GM23338 (cell line): ENCODE measurements at regions not wholly inside any gene's neighbourhood (a gene's known extent, or its start where the extent isn't known, plus 50 kb on each side); places are given as distances from the start of the nearest gene placed in this dataset.

Experiments used
- ATAC-seq: fragments of 200-7000 bp; cut with Tn5 transposase; 3 replicates; pipeline ENCODE4 v1.9.1; 2020
- DNase-seq: peaks from one replicate; pipeline ENCODE4 v3.0.0-alpha.2; 2015; ENCODE audit warnings: low spot score
- H2AFZ ChIP-seq: fragments of 200-600 bp; sonication (generic); 2 replicates; pipeline ENCODE4 v1.8.0; 2016; ENCODE audit warnings: antibody characterized with exemption, mild to moderate bottlenecking, moderate library complexity
- H3F3A ChIP-seq: fragments of 200-600 bp; sonication (generic); replicated peaks from 2 replicates; pipeline ENCODE4 v1.8.0; 2017; ENCODE audit warnings: antibody characterized with exemption, mixed run types, low read depth
- H3K27ac ChIP-seq: fragments of 200-600 bp; sonication (generic); 2 replicates; pipeline ENCODE4 v1.6.1; 2016; ENCODE audit warnings: low read depth
- H3K27me3 ChIP-seq: fragments of 200-600 bp; sonication (generic); 2 replicates; pipeline ENCODE4 v1.8.0; 2016; ENCODE audit warnings: mild to moderate bottlenecking, mixed run types, moderate library complexity; ENCODE audit not compliant: insufficient read depth
- H3K36me3 ChIP-seq: fragments of 200-600 bp; sonication (generic); 2 replicates; pipeline ENCODE4 v1.8.0; 2016; ENCODE audit warnings: mild to moderate bottlenecking; ENCODE audit not compliant: insufficient read depth
- H3K4me1 ChIP-seq: fragments of 200-600 bp; sonication (generic); 2 replicates; pipeline ENCODE4 v1.8.0; 2016; ENCODE audit warnings: mild to moderate bottlenecking, moderate library complexity; ENCODE audit not compliant: insufficient read depth
- H3K4me2 ChIP-seq: fragments of 200-600 bp; sonication (generic); 2 replicates; pipeline ENCODE4 v1.7.1; 2017; ENCODE audit warnings: mixed run types
- H3K4me3 ChIP-seq: fragments of 200-600 bp; sonication (generic); 2 replicates; pipeline ENCODE4 v1.6.1; 2016; ENCODE audit warnings: mixed run types
- H3K79me2 ChIP-seq: fragments of 200-600 bp; sonication (generic); replicated peaks from 2 replicates; pipeline ENCODE4 v1.8.0; 2017; ENCODE audit warnings: mild to moderate bottlenecking; ENCODE audit not compliant: insufficient read depth
- H3K9me2 ChIP-seq: fragments of 200-600 bp; sonication (generic); 2 replicates; pipeline ENCODE4 v1.8.0; 2017; ENCODE audit not compliant: insufficient read depth
- H4K20me1 ChIP-seq: fragments of 200-600 bp; sonication (generic); replicated peaks from 2 replicates; pipeline ENCODE4 v1.8.0; 2017; ENCODE audit warnings: mild to moderate bottlenecking; ENCODE audit not compliant: insufficient read depth
- H3K27ac Mint-ChIP-seq: 2 replicates; pipeline ENCODE4 v1.8.0; 2020; ENCODE audit warnings: inconsistent platforms, mild to moderate bottlenecking, moderate library complexity, mixed read lengths
- H3K27me3 Mint-ChIP-seq: 3 replicates; pipeline ENCODE4 v1.8.0; 2022; ENCODE audit warnings: low read depth, mild to moderate bottlenecking, moderate library complexity, mixed read lengths, inconsistent platforms; ENCODE audit not compliant: insufficient read depth, poor library complexity
- H3K36me3 Mint-ChIP-seq: 3 replicates; pipeline ENCODE4 v1.8.0; 2021; ENCODE audit warnings: low read depth, mild to moderate bottlenecking, inconsistent platforms, moderate library complexity, mixed read lengths
- H3K4me1 Mint-ChIP-seq: 3 replicates; pipeline ENCODE4 v1.8.0; 2020; ENCODE audit warnings: mild to moderate bottlenecking, inconsistent platforms, mixed read lengths
- H3K4me3 Mint-ChIP-seq: 3 replicates; pipeline ENCODE4 v1.8.0; 2021; ENCODE audit warnings: moderate library complexity, mild to moderate bottlenecking, inconsistent platforms, mixed read lengths
- H3K9me3 Mint-ChIP-seq: 3 replicates; pipeline ENCODE4 v1.8.0; 2020; ENCODE audit warnings: moderate library complexity, mild to moderate bottlenecking, inconsistent platforms, mixed read lengths
- CREB1 ChIP-seq: fragments of 250-450 bp; sonication (Bioruptor Pico); IDR thresholded peaks from 2 replicates; pipeline ENCODE4 v1.5.0; 2020; ENCODE audit warnings: low read depth, mild to moderate bottlenecking, moderate library complexity
- ETS1 ChIP-seq: IDR thresholded peaks from 2 replicates; pipeline ENCODE4 v1.6.1; 2016; ENCODE audit warnings: antibody characterized with exemption
- EZH2 ChIP-seq: fragments of 200-600 bp; sonication (generic); IDR thresholded peaks from one replicate; pipeline ENCODE4 v1.8.0; 2017; ENCODE audit warnings: antibody characterized with exemption, mild to moderate bottlenecking, low read depth; ENCODE audit not compliant: unreplicated experiment
- JUNB ChIP-seq: IDR thresholded peaks from one replicate; pipeline ENCODE4 v1.6.1; 2016; ENCODE audit warnings: antibody characterized with exemption; ENCODE audit not compliant: unreplicated experiment
- ZNF331 ChIP-seq: fragments of 250-450 bp; sonication (Bioruptor Pico); IDR thresholded peaks from 2 replicates; pipeline ENCODE4 v1.5.0; 2020; ENCODE audit warnings: low read depth, mild to moderate bottlenecking, moderate library complexity
- TF ChIP-seq, protein P1 (sequence below), 2 experiments: fragments of 200-600 bp in 1 of 2; sonication (generic) in 1 of 2; conservative IDR thresholded peaks; 2 replicates each; pipeline versions ENCODE4 v1.5.1 to v1.6.1; 2016 to 2017; ENCODE audit warnings: antibody characterized with exemption in 2 of 2, low read depth in 2 of 2, mild to moderate bottlenecking in 2 of 2, moderate library complexity in 1 of 2
- TF ChIP-seq, protein P2 (sequence below): fragments of 250-450 bp; sonication (Bioruptor Pico); IDR thresholded peaks from 2 replicates; pipeline ENCODE4 v1.5.0; 2020; ENCODE audit warnings: mild to moderate bottlenecking, moderate library complexity

DNA sequence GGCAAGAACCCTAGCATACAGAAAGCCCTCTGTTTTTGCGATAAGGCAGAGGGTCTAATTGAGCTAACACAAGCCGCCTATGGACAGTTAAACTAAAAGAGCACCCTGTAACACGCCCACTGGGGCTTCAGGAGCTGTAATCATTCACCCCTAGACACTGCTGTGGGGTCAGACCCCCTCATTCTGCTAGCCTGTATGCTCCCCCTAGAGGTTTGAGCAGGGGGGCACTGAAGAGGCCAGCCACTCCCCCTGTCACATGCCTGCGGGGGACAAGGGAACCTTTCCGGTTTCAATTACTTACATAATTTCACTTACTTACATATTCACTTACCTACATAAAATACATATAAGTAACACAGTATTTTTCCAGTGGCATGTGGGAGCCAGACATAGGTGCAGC is 469.5 kb upstream of the FAM241A start:
- 0 out of 2 replicates have a peak overlapping the region, but pooled peaks have one; percentile 66 for H2AFZ ChIP-seq
- H3K36me3 ChIP-seq, result no peaks in the 10 kb centered on the region
- TF ChIP-seq, protein P1, sequence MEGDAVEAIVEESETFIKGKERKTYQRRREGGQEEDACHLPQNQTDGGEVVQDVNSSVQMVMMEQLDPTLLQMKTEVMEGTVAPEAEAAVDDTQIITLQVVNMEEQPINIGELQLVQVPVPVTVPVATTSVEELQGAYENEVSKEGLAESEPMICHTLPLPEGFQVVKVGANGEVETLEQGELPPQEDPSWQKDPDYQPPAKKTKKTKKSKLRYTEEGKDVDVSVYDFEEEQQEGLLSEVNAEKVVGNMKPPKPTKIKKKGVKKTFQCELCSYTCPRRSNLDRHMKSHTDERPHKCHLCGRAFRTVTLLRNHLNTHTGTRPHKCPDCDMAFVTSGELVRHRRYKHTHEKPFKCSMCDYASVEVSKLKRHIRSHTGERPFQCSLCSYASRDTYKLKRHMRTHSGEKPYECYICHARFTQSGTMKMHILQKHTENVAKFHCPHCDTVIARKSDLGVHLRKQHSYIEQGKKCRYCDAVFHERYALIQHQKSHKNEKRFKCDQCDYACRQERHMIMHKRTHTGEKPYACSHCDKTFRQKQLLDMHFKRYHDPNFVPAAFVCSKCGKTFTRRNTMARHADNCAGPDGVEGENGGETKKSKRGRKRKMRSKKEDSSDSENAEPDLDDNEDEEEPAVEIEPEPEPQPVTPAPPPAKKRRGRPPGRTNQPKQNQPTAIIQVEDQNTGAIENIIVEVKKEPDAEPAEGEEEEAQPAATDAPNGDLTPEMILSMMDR (conservative IDR thresholded peaks at IDR 0.05; ENCODE audit: low read depth in 2 of 2), result peak; percentile 24 to 32; a peak in 1 of 4 replicates
- no peak for TF ChIP-seq ZNF331
- no peaks in the 10 kb centered on the region for H3K9me2 ChIP-seq
- Mint-ChIP-seq H3K9me3 (no peaks in the 10 kb centered on the region), H3K36me3 (no peaks in the 10 kb centered on the region), H3K4me1 (peaks cover 17% of the 10 kb centered on the region), H3K27ac (no peak overlapping the region), H3K27me3 (no peaks in the 10 kb centered on the region), H3K4me3 (no peak overlapping the region)
- no peak for DNase-seq
- H3K27me3 ChIP-seq, result no peaks in the 10 kb centered on the region
- ATAC-seq, result peak; percentile 81
- peaks cover 6% of the 10 kb centered on the region; the same call in 1 of the 2 replicates for H3K4me1 ChIP-seq
- no peak overlapping the region for H3K4me2 ChIP-seq
- no peak overlapping the region for H3K27ac ChIP-seq
- no peaks in the 10 kb centered on the region for H3K79me2 ChIP-seq
- no peaks in the 10 kb centered on the region for H3F3A ChIP-seq
- H4K20me1 ChIP-seq, result no peaks in the 10 kb centered on the region
- no peak overlapping the region for H3K4me3 ChIP-seq

DNA sequence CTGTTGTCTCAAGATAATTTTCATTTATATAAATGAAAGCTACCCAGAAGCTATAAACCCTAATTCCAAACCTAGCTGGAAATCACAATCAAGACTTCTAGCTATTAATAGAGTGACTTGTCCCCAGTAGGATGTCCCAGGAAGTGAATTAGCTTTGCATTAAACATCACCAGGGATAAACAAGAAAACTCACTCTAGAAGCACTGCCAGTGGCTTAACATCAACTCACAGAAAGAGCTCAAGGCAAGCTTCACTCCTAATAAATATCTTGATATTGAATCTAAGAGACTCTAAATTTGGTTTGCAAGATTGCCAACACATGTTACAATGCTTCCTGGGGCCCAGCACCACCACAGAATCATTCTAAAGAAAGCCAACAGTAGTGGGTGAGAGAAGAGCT is 468.7 kb upstream of the FAM241A start:
- TF ChIP-seq CREB1 (CRISPR knock-in tag) (no peak), EZH2 (no peak), JUNB (no peak), ETS1 (no peak)
- TF ChIP-seq, protein P2, sequence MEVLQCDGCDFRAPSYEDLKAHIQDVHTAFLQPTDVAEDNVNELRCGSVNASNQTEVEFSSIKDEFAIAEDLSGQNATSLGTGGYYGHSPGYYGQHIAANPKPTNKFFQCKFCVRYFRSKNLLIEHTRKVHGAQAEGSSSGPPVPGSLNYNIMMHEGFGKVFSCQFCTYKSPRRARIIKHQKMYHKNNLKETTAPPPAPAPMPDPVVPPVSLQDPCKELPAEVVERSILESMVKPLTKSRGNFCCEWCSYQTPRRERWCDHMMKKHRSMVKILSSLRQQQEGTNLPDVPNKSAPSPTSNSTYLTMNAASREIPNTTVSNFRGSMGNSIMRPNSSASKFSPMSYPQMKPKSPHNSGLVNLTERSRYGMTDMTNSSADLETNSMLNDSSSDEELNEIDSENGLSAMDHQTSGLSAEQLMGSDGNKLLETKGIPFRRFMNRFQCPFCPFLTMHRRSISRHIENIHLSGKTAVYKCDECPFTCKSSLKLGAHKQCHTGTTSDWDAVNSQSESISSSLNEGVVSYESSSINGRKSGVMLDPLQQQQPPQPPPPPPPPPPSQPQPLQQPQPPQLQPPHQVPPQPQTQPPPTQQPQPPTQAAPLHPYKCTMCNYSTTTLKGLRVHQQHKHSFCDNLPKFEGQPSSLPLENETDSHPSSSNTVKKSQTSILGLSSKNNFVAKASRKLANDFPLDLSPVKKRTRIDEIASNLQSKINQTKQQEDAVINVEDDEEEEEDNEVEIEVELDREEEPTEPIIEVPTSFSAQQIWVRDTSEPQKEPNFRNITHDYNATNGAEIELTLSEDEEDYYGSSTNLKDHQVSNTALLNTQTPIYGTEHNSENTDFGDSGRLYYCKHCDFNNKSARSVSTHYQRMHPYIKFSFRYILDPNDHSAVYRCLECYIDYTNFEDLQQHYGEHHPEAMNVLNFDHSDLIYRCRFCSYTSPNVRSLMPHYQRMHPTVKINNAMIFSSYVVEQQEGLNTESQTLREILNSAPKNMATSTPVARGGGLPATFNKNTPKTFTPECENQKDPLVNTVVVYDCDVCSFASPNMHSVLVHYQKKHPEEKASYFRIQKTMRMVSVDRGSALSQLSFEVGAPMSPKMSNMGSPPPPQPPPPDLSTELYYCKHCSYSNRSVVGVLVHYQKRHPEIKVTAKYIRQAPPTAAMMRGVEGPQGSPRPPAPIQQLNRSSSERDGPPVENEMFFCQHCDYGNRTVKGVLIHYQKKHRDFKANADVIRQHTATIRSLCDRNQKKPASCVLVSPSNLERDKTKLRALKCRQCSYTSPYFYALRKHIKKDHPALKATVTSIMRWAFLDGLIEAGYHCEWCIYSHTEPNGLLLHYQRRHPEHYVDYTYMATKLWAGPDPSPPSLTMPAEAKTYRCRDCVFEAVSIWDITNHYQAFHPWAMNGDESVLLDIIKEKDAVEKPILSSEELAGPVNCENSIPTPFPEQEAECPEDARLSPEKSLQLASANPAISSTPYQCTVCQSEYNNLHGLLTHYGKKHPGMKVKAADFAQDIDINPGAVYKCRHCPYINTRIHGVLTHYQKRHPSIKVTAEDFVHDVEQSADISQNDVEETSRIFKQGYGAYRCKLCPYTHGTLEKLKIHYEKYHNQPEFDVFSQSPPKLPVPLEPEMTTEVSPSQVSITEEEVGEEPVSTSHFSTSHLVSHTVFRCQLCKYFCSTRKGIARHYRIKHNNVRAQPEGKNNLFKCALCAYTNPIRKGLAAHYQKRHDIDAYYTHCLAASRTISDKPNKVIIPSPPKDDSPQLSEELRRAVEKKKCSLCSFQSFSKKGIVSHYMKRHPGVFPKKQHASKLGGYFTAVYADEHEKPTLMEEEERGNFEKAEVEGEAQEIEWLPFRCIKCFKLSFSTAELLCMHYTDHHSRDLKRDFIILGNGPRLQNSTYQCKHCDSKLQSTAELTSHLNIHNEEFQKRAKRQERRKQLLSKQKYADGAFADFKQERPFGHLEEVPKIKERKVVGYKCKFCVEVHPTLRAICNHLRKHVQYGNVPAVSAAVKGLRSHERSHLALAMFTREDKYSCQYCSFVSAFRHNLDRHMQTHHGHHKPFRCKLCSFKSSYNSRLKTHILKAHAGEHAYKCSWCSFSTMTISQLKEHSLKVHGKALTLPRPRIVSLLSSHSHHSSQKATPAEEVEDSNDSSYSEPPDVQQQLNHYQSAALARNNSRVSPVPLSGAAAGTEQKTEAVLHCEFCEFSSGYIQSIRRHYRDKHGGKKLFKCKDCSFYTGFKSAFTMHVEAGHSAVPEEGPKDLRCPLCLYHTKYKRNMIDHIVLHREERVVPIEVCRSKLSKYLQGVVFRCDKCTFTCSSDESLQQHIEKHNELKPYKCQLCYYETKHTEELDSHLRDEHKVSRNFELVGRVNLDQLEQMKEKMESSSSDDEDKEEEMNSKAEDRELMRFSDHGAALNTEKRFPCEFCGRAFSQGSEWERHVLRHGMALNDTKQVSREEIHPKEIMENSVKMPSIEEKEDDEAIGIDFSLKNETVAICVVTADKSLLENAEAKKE, result no peak
- H3K4me2 ChIP-seq, result no peak overlapping the region
- H3K4me3 ChIP-seq, result no peak overlapping the region
- no peak for ATAC-seq
- H3K4me1 Mint-ChIP-seq, result peaks cover 17% of the 10 kb centered on the region
- H2AFZ ChIP-seq, result peak overlapping the region; percentile 44; the same call in 1 of the 2 replicates
- no peaks in the 10 kb centered on the region for H3K27me3 ChIP-seq
- H3K27ac Mint-ChIP-seq, result no peak overlapping the region
- H3K9me2 ChIP-seq, result no peaks in the 10 kb centered on the region
- no peaks in the 10 kb centered on the region for H3K79me2 ChIP-seq
- no peak overlapping the region for H3K4me3 Mint-ChIP-seq
- H3K9me3 Mint-ChIP-seq, result no peaks in the 10 kb centered on the region
- peaks cover 6% of the 10 kb centered on the region; the same call in 1 of the 2 replicates for H3K4me1 ChIP-seq
- no peaks in the 10 kb centered on the region for H3K36me3 ChIP-seq
- no peaks in the 10 kb centered on the region for H3F3A ChIP-seq
- H4K20me1 ChIP-seq, result no peaks in the 10 kb centered on the region
- no peaks in the 10 kb centered on the region for H3K36me3 Mint-ChIP-seq
- no peak overlapping the region for H3K27ac ChIP-seq
- DNase-seq, result no peak
- no peaks in the 10 kb centered on the region for H3K27me3 Mint-ChIP-seq
